Activated T-helper 17 cell treated with anti-CD3 and anti-CD28 coated beads, Interleukin-2, amount 50 U/mL, for 72 hours (primary cell): ENCODE measurements at regions not wholly inside any gene's neighbourhood (a gene's known extent, or its start where the extent isn't known, plus 50 kb on each side); places are given as distances from the start of the nearest gene placed in this dataset.

Experiments used
- ATAC-seq: fragments of 150-1000 bp; cut with Tn5 transposase; replicated peaks from 2 replicates; pipeline ENCODE4 v1.10.0; 2021; ENCODE audit warnings: mild to moderate bottlenecking, moderate library complexity
- H3K27ac Mint-ChIP-seq: one replicate; pipeline ENCODE4 v1.8.0; 2022; ENCODE audit warnings: mixed read lengths
- H3K27me3 Mint-ChIP-seq: one replicate; pipeline ENCODE4 v1.8.0; 2022; ENCODE audit warnings: mixed read lengths
- H3K36me3 Mint-ChIP-seq: one replicate; pipeline ENCODE4 v1.8.0; 2022; ENCODE audit warnings: low read depth, mild to moderate bottlenecking, mixed read lengths
- H3K4me1 Mint-ChIP-seq: one replicate; pipeline ENCODE4 v1.8.0; 2022; ENCODE audit warnings: mixed read lengths
- H3K4me3 Mint-ChIP-seq: one replicate; pipeline ENCODE4 v1.8.0; 2022; ENCODE audit warnings: mild to moderate bottlenecking, mixed read lengths
- H3K9me3 Mint-ChIP-seq: one replicate; pipeline ENCODE4 v1.8.0; 2022; ENCODE audit warnings: mixed read lengths

- H3K9me3 Mint-ChIP-seq = no peaks in the 10 kb centered on the region
- H3K4me1 Mint-ChIP-seq = no peaks in the 10 kb centered on the region
- ATAC-seq = no peak
- no peaks in the 10 kb centered on the region for H3K36me3 Mint-ChIP-seq
- peaks cover 4% of the 10 kb centered on the region for H3K27me3 Mint-ChIP-seq
- H3K27ac Mint-ChIP-seq = no peak overlapping the region
- H3K4me3 Mint-ChIP-seq = no peak overlapping the region
Observed at GRCh38 chr17:79235808-79236207, 161.2 kb downstream of the ENGASE start.

GRCh38 chr17:79233916-79234551 is 159.4 kb downstream of the ENGASE start:
- no peak for ATAC-seq
- no peaks in the 10 kb centered on the region for H3K9me3 Mint-ChIP-seq
- no peak overlapping the region for H3K4me3 Mint-ChIP-seq
- H3K4me1 Mint-ChIP-seq = no peaks in the 10 kb centered on the region
- H3K27me3 Mint-ChIP-seq = no peaks in the 10 kb centered on the region
- H3K36me3 Mint-ChIP-seq = no peaks in the 10 kb centered on the region
- no peak overlapping the region for H3K27ac Mint-ChIP-seq

GRCh38 chr17:79232957-79233356 is 158.3 kb downstream of the ENGASE start:
- H3K36me3 Mint-ChIP-seq = no peaks in the 10 kb centered on the region
- H3K9me3 Mint-ChIP-seq = no peaks in the 10 kb centered on the region
- H3K4me1 Mint-ChIP-seq = no peaks in the 10 kb centered on the region

GRCh38 chr17:79231766-79232287 is 157.2 kb downstream of the ENGASE start:
- peaks cover 3% of the 10 kb centered on the region for H3K27me3 Mint-ChIP-seq
- no peak for ATAC-seq
- H3K9me3 Mint-ChIP-seq = no peaks in the 10 kb centered on the region
- H3K4me3 Mint-ChIP-seq = no peak overlapping the region
- H3K36me3 Mint-ChIP-seq = no peaks in the 10 kb centered on the region
- no peak overlapping the region for H3K27ac Mint-ChIP-seq
- H3K4me1 Mint-ChIP-seq = no peaks in the 10 kb centered on the region

More at GRCh38 chr17:79232957-79233356, 158.3 kb downstream of the ENGASE start:
- H3K4me3 Mint-ChIP-seq = no peak overlapping the region
- no peak overlapping the region for H3K27ac Mint-ChIP-seq
- ATAC-seq = no peak
- peaks cover 3% of the 10 kb centered on the region for H3K27me3 Mint-ChIP-seq

- Mint-ChIP-seq H3K4me3 (no peak overlapping the region), H3K36me3 (no peaks in the 10 kb centered on the region), H3K27ac (no peak overlapping the region), H3K27me3 (peaks cover 8% of the 10 kb centered on the region), H3K9me3 (no peaks in the 10 kb centered on the region), H3K4me1 (no peaks in the 10 kb centered on the region)
- no peak for ATAC-seq
Observed at GRCh38 chr17:79230576-79230975, 156.0 kb downstream of the ENGASE start.

GRCh38 chr17:79226037-79226436 is 151.4 kb downstream of the ENGASE start:
- no peaks in the 10 kb centered on the region for H3K4me1 Mint-ChIP-seq
- peaks cover 25% of the 10 kb centered on the region for H3K27me3 Mint-ChIP-seq
- H3K9me3 Mint-ChIP-seq = no peaks in the 10 kb centered on the region
- H3K36me3 Mint-ChIP-seq = no peaks in the 10 kb centered on the region
- no peak overlapping the region for H3K4me3 Mint-ChIP-seq
- ATAC-seq = no peak
- H3K27ac Mint-ChIP-seq = no peak overlapping the region

- no peak for ATAC-seq
- H3K4me3 Mint-ChIP-seq = no peak overlapping the region
- peaks cover 32% of the 10 kb centered on the region for H3K27me3 Mint-ChIP-seq
- H3K4me1 Mint-ChIP-seq = peaks cover 5% of the 10 kb centered on the region
- H3K27ac Mint-ChIP-seq = no peak overlapping the region
- H3K9me3 Mint-ChIP-seq = no peaks in the 10 kb centered on the region
- no peaks in the 10 kb centered on the region for H3K36me3 Mint-ChIP-seq
Observed at GRCh38 chr17:79224903-79225302, 150.3 kb downstream of the ENGASE start.

GRCh38 chr17:79224476-79224875 is 149.9 kb downstream of the ENGASE start:
- Mint-ChIP-seq H3K36me3 (no peaks in the 10 kb centered on the region), H3K9me3 (no peaks in the 10 kb centered on the region), H3K27me3 (peaks cover 32% of the 10 kb centered on the region), H3K4me3 (no peak overlapping the region), H3K4me1 (peaks cover 5% of the 10 kb centered on the region), H3K27ac (no peak overlapping the region)
- ATAC-seq = no peak

GRCh38 chr17:79223953-79224352 is 149.3 kb downstream of the ENGASE start:
- no peaks in the 10 kb centered on the region for H3K9me3 Mint-ChIP-seq
- no peak for ATAC-seq

GRCh38 chr17:79223471-79223870 is 148.8 kb downstream of the ENGASE start:
- ATAC-seq = no peak
- H3K4me3 Mint-ChIP-seq = no peak overlapping the region
- no peak overlapping the region for H3K27ac Mint-ChIP-seq
- peaks cover 36% of the 10 kb centered on the region for H3K27me3 Mint-ChIP-seq
- H3K36me3 Mint-ChIP-seq = no peaks in the 10 kb centered on the region
- H3K4me1 Mint-ChIP-seq = peaks cover 5% of the 10 kb centered on the region
- H3K9me3 Mint-ChIP-seq = no peaks in the 10 kb centered on the region

More at GRCh38 chr17:79223953-79224352, 149.3 kb downstream of the ENGASE start:
- H3K36me3 Mint-ChIP-seq = no peaks in the 10 kb centered on the region
- peaks cover 5% of the 10 kb centered on the region for H3K4me1 Mint-ChIP-seq
- H3K27me3 Mint-ChIP-seq = peaks cover 37% of the 10 kb centered on the region
- H3K4me3 Mint-ChIP-seq = no peak overlapping the region
- no peak overlapping the region for H3K27ac Mint-ChIP-seq

- Mint-ChIP-seq H3K4me1 (peaks cover 5% of the 10 kb centered on the region), H3K36me3 (no peaks in the 10 kb centered on the region), H3K27me3 (peaks cover 44% of the 10 kb centered on the region), H3K9me3 (no peaks in the 10 kb centered on the region), H3K4me3 (no peak overlapping the region), H3K27ac (no peak overlapping the region)
- no peak for ATAC-seq
Observed at GRCh38 chr17:79221597-79221996, 147.0 kb downstream of the ENGASE start.

GRCh38 chr17:79220713-79221291 is 146.2 kb downstream of the ENGASE start:
- ATAC-seq = no peak
- H3K36me3 Mint-ChIP-seq = no peaks in the 10 kb centered on the region

GRCh38 chr17:79220201-79220712 is 145.6 kb downstream of the ENGASE start:
- no peaks in the 10 kb centered on the region for H3K36me3 Mint-ChIP-seq
- H3K27ac Mint-ChIP-seq = no peak overlapping the region
- H3K9me3 Mint-ChIP-seq = no peaks in the 10 kb centered on the region
- peaks cover 5% of the 10 kb centered on the region for H3K4me1 Mint-ChIP-seq
- H3K4me3 Mint-ChIP-seq = peak overlapping the region; percentile 56
- peaks cover 43% of the 10 kb centered on the region for H3K27me3 Mint-ChIP-seq
- no peak for ATAC-seq

More at GRCh38 chr17:79220713-79221291, 146.2 kb downstream of the ENGASE start:
- Mint-ChIP-seq H3K9me3 (no peaks in the 10 kb centered on the region), H3K27ac (no peak overlapping the region), H3K4me3 (peak overlapping the region; percentile 56), H3K4me1 (peaks cover 5% of the 10 kb centered on the region), H3K27me3 (peaks cover 40% of the 10 kb centered on the region)

GRCh38 chr17:79219208-79219935 is 144.7 kb downstream of the ENGASE start:
- Mint-ChIP-seq H3K4me3 (no peak overlapping the region), H3K4me1 (peaks cover 5% of the 10 kb centered on the region), H3K27me3 (peaks cover 42% of the 10 kb centered on the region), H3K9me3 (no peaks in the 10 kb centered on the region), H3K27ac (no peak overlapping the region), H3K36me3 (no peaks in the 10 kb centered on the region)
- ATAC-seq = no peak

- H3K27ac Mint-ChIP-seq = no peak overlapping the region
- peaks cover 5% of the 10 kb centered on the region for H3K4me1 Mint-ChIP-seq
- no peak overlapping the region for H3K4me3 Mint-ChIP-seq
- H3K36me3 Mint-ChIP-seq = no peaks in the 10 kb centered on the region
- H3K9me3 Mint-ChIP-seq = no peaks in the 10 kb centered on the region
- H3K27me3 Mint-ChIP-seq = peaks cover 40% of the 10 kb centered on the region
- ATAC-seq = no peak
Observed at GRCh38 chr17:79218825-79219200, 144.2 kb downstream of the ENGASE start.
